Activated T-helper 17 cell treated with anti-CD3 and anti-CD28 coated beads, Interleukin-2, amount 50 U/mL, for 72 hours (primary cell): ENCODE measurements at regions not wholly inside any gene's neighbourhood (a gene's known extent, or its start where the extent isn't known, plus 50 kb on each side); places are given as distances from the start of the nearest gene placed in this dataset.

Experiments
- ATAC-seq: fragments of 150-1000 bp; cut with Tn5 transposase; replicated peaks from 2 replicates; pipeline ENCODE4 v1.10.0; 2021; ENCODE audit warnings: mild to moderate bottlenecking, moderate library complexity
- H3K27ac Mint-ChIP-seq: one replicate; pipeline ENCODE4 v1.8.0; 2022; ENCODE audit warnings: mixed read lengths
- H3K27me3 Mint-ChIP-seq: one replicate; pipeline ENCODE4 v1.8.0; 2022; ENCODE audit warnings: mixed read lengths
- H3K36me3 Mint-ChIP-seq: one replicate; pipeline ENCODE4 v1.8.0; 2022; ENCODE audit warnings: low read depth, mild to moderate bottlenecking, mixed read lengths
- H3K4me1 Mint-ChIP-seq: one replicate; pipeline ENCODE4 v1.8.0; 2022; ENCODE audit warnings: mixed read lengths
- H3K4me3 Mint-ChIP-seq: one replicate; pipeline ENCODE4 v1.8.0; 2022; ENCODE audit warnings: mild to moderate bottlenecking, mixed read lengths
- H3K9me3 Mint-ChIP-seq: one replicate; pipeline ENCODE4 v1.8.0; 2022; ENCODE audit warnings: mixed read lengths

- no peaks in the 10 kb centered on the region for H3K36me3 Mint-ChIP-seq
- no peak overlapping the region for H3K4me3 Mint-ChIP-seq
- ATAC-seq: no peak
- H3K27me3 Mint-ChIP-seq: peaks cover 9% of the 10 kb centered on the region
- H3K27ac Mint-ChIP-seq: no peak overlapping the region
- H3K4me1 Mint-ChIP-seq: peaks cover 5% of the 10 kb centered on the region
- no peaks in the 10 kb centered on the region for H3K9me3 Mint-ChIP-seq
Observed at GRCh38 chr20:62527781-62528180, 52.0 kb upstream of the GATA5 start.

GRCh38 chr20:62528983-62529891 is 53.4 kb upstream of the GATA5 start:
- no peaks in the 10 kb centered on the region for H3K36me3 Mint-ChIP-seq
- no peak overlapping the region for H3K4me3 Mint-ChIP-seq
- H3K9me3 Mint-ChIP-seq: no peaks in the 10 kb centered on the region
- H3K4me1 Mint-ChIP-seq: no peaks in the 10 kb centered on the region
- ATAC-seq: no peak
- H3K27me3 Mint-ChIP-seq: peaks cover 9% of the 10 kb centered on the region
- H3K27ac Mint-ChIP-seq: no peak overlapping the region

GRCh38 chr20:62529896-62530642 is 54.3 kb upstream of the GATA5 start:
- Mint-ChIP-seq H3K36me3 (no peaks in the 10 kb centered on the region), H3K4me1 (no peaks in the 10 kb centered on the region), H3K27ac (no peak overlapping the region), H3K4me3 (no peak overlapping the region), H3K27me3 (peaks cover 9% of the 10 kb centered on the region), H3K9me3 (no peaks in the 10 kb centered on the region)
- no peak for ATAC-seq

GRCh38 chr20:62530643-62531032 is 54.8 kb upstream of the GATA5 start:
- Mint-ChIP-seq H3K36me3 (no peaks in the 10 kb centered on the region), H3K27me3 (peaks cover 9% of the 10 kb centered on the region), H3K4me3 (no peak overlapping the region), H3K27ac (no peak overlapping the region), H3K9me3 (no peaks in the 10 kb centered on the region), H3K4me1 (no peaks in the 10 kb centered on the region)
- ATAC-seq: no peak

- H3K27me3 Mint-ChIP-seq: peaks cover 4% of the 10 kb centered on the region
- no peaks in the 10 kb centered on the region for H3K4me1 Mint-ChIP-seq
- no peaks in the 10 kb centered on the region for H3K9me3 Mint-ChIP-seq
- no peak for ATAC-seq
- H3K4me3 Mint-ChIP-seq: no peak overlapping the region
- H3K36me3 Mint-ChIP-seq: no peaks in the 10 kb centered on the region
- no peak overlapping the region for H3K27ac Mint-ChIP-seq
Observed at GRCh38 chr20:62531046-62531838, 55.4 kb upstream of the GATA5 start.

- no peaks in the 10 kb centered on the region for H3K9me3 Mint-ChIP-seq
- H3K4me3 Mint-ChIP-seq: no peak overlapping the region
- ATAC-seq: no peak
- no peaks in the 10 kb centered on the region for H3K4me1 Mint-ChIP-seq
- H3K27me3 Mint-ChIP-seq: no peaks in the 10 kb centered on the region
- no peaks in the 10 kb centered on the region for H3K36me3 Mint-ChIP-seq
- H3K27ac Mint-ChIP-seq: no peak overlapping the region
Observed at GRCh38 chr20:62532921-62533320, 57.1 kb upstream of the GATA5 start.

- no peak for ATAC-seq
- Mint-ChIP-seq H3K27me3 (no peaks in the 10 kb centered on the region), H3K36me3 (no peaks in the 10 kb centered on the region), H3K4me3 (no peak overlapping the region), H3K4me1 (no peaks in the 10 kb centered on the region), H3K9me3 (no peaks in the 10 kb centered on the region), H3K27ac (no peak overlapping the region)
Observed at GRCh38 chr20:62533591-62534495, 58.0 kb upstream of the GATA5 start.

- H3K27me3 Mint-ChIP-seq: no peaks in the 10 kb centered on the region
- no peak overlapping the region for H3K4me3 Mint-ChIP-seq
- H3K4me1 Mint-ChIP-seq: no peaks in the 10 kb centered on the region
- no peaks in the 10 kb centered on the region for H3K9me3 Mint-ChIP-seq
- no peak overlapping the region for H3K27ac Mint-ChIP-seq
- ATAC-seq: no peak
- H3K36me3 Mint-ChIP-seq: no peaks in the 10 kb centered on the region
Observed at GRCh38 chr20:62534526-62535221, 58.9 kb upstream of the GATA5 start.

GRCh38 chr20:62535282-62535811 is 59.6 kb upstream of the GATA5 start:
- Mint-ChIP-seq H3K27me3 (no peaks in the 10 kb centered on the region), H3K4me1 (no peaks in the 10 kb centered on the region), H3K4me3 (no peak overlapping the region), H3K27ac (no peak overlapping the region), H3K9me3 (no peaks in the 10 kb centered on the region), H3K36me3 (no peaks in the 10 kb centered on the region)
- ATAC-seq: no peak

- Mint-ChIP-seq H3K36me3 (no peaks in the 10 kb centered on the region), H3K27me3 (no peaks in the 10 kb centered on the region), H3K4me1 (no peaks in the 10 kb centered on the region), H3K27ac (no peak overlapping the region), H3K9me3 (no peaks in the 10 kb centered on the region), H3K4me3 (no peak overlapping the region)
- no peak for ATAC-seq
Observed at GRCh38 chr20:62535964-62536363, 60.2 kb upstream of the GATA5 start.

GRCh38 chr20:62536871-62537401 is 61.1 kb upstream of the GATA5 start:
- no peak overlapping the region for H3K4me3 Mint-ChIP-seq
- no peak for ATAC-seq
- H3K27ac Mint-ChIP-seq: no peak overlapping the region
- H3K9me3 Mint-ChIP-seq: no peaks in the 10 kb centered on the region
- no peaks in the 10 kb centered on the region for H3K36me3 Mint-ChIP-seq
- no peaks in the 10 kb centered on the region for H3K4me1 Mint-ChIP-seq
- no peaks in the 10 kb centered on the region for H3K27me3 Mint-ChIP-seq

- Mint-ChIP-seq H3K27ac (no peak overlapping the region), H3K9me3 (no peaks in the 10 kb centered on the region), H3K36me3 (no peaks in the 10 kb centered on the region), H3K27me3 (no peaks in the 10 kb centered on the region), H3K4me3 (no peak overlapping the region), H3K4me1 (no peaks in the 10 kb centered on the region)
- ATAC-seq: no peak
Observed at GRCh38 chr20:62537649-62538292, 62.0 kb upstream of the GATA5 start.
